Ascending aorta (tissue), 2 donors: ENCODE measurements at regions not wholly inside any gene's neighbourhood (a gene's known extent, or its start where the extent isn't known, plus 50 kb on each side); places are given as distances from the start of the nearest gene placed in this dataset.

Experiments
- DNase-seq, 2 donors: peaks; one replicate each; pipeline ENCODE4 v3.0.0-alpha.2; 2019; ENCODE audit warnings: low spot score in 2 of 2
- H3K27ac ChIP-seq, 2 donors: fragments of 200-600 bp; sonication (generic); one replicate each; pipeline ENCODE4 v1.5.1; 2016 to 2017; ENCODE audit warnings: mild to moderate bottlenecking in 1 of 2
- H3K27me3 ChIP-seq: fragments of 200-600 bp; sonication (generic); one replicate; pipeline ENCODE4 v1.5.1; 2017
- H3K36me3 ChIP-seq, 2 donors: fragments of 200-600 bp; sonication (generic); one replicate each; pipeline ENCODE4 v1.5.1; 2016
- H3K4me1 ChIP-seq, 2 donors: fragments of 200-600 bp; sonication (generic); one replicate each; pipeline ENCODE4 v1.5.1; 2016 to 2017; ENCODE audit warnings: mild to moderate bottlenecking in 1 of 2
- H3K4me3 ChIP-seq, 2 donors: fragments of 200-600 bp; sonication (generic); one replicate each; pipeline ENCODE4 v1.5.1; 2016 to 2017; ENCODE audit warnings: mild to moderate bottlenecking in 1 of 2
- H3K9me3 ChIP-seq, 2 donors: fragments of 200-600 bp; sonication (generic); one replicate each; pipeline ENCODE4 v1.5.1; 2016
- CTCF ChIP-seq, 3 experiments: fragments of 200-600 bp in 2 of 3; fragments of 450-650 bp in 1 of 3; sonication (generic) in 2 of 3; IDR thresholded peaks; one replicate each; pipeline ENCODE4 v1.5.1; 2016 to 2019; ENCODE audit warnings: antibody characterized with exemption in 3 of 3, mild to moderate bottlenecking in 1 of 3, moderate library complexity in 1 of 3
- intact Hi-C: fragments of 100-400 bp; cut with DNase I; formaldehyde crosslinking; loops from one replicate; pipeline ENCODE4 v1.15.1; 2023

DNA sequence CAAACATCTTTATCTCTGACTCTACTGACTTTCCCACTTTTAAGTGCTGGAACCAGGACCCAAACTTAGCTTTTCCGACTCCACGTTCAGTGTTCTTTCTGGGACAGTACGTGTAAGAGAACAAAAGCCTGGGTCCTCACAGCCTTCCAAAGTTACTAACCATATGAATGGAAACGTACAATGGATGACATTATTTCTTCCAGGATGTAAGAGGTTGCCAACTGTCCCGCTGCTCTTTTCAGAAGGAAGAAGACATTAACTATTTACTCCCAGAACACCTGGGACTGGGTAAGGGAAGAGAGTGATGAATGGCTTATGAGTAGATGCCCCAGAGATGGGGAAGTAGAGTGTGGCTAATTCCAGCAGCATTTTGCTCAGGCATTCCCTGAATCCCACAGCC, 114.7 kb downstream of the TRAPPC11 start:
- Histone ChIP-seq H3K27me3 (no peaks in the 10 kb centered on the region), H3K36me3 (no peaks in the 10 kb centered on the region), H3K4me3 (no peak overlapping the region), H3K4me1 (no peaks in the 10 kb centered on the region), H3K9me3 (no peaks in the 10 kb centered on the region), H3K27ac (no peak overlapping the region)
- intact Hi-C loops = no loop called here
- no peak for DNase-seq
- TF ChIP-seq CTCF (IDR thresholded peaks at IDR 0.05) = no peak

DNA sequence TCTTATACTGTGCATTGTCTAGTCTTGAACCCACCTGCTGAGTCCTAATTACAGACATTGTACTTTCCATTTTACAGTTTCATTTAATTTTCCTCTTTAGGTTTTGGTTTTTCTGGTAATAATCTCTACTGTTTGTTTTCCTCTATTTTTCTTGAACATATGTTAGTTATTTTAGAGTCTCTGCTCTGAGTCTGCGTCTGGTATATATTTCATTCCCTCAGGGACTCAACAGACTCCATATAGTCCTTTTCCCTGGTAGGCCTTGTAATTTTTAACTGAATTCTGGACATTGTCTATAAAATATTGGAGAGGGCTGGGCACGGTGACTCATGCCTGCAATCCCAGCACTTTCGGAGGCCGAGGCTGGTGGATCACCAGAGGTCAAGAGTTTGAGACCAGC, 121.8 kb upstream of the STOX2 start:
- H3K27me3 ChIP-seq = no peaks in the 10 kb centered on the region
- TF ChIP-seq CTCF (IDR thresholded peaks at IDR 0.05) = no peak
- intact Hi-C loops = no loop called here

DNA sequence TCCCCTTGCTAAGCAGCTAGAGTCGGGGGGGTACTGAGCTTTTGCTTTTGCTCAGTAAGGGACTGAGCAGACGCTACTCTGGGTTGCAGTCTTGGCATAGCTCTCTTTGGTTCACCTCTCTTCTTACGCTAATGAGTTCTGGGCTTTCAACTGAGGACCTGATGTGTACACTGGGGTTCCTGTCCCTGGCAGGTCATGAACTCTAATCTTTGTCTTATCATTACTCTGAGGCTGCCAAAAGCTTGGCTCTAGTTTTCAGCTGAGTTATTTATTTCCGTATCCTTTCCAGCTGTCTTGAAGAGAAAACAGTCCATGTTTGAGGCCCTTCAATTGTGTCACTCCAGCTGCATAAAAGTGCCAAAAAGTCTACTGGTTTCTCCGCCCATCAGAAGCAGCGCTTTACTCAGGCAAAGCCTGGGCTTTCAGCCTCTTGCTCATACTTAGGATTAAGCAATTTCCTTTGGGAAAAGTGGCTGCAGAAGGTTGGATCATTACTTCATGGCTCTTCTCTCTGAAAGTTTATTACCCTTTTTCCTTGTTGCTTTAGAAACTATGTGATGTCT, 121.0 kb upstream of the STOX2 start:
- Histone ChIP-seq H3K27me3 (no peaks in the 10 kb centered on the region), H3K27ac (no peak overlapping the region), H3K36me3 (no peaks in the 10 kb centered on the region), H3K4me3 (no peak overlapping the region), H3K9me3 (no peaks in the 10 kb centered on the region), H3K4me1 (no peaks in the 10 kb centered on the region)
- no peak for DNase-seq
- intact Hi-C loops = no loop called here
- no peak for TF ChIP-seq CTCF (IDR thresholded peaks at IDR 0.05)

More for the DNA sequence above, 121.8 kb upstream of the STOX2 start:
- Histone ChIP-seq H3K36me3 (no peaks in the 10 kb centered on the region), H3K27ac (no peak overlapping the region), H3K9me3 (no peaks in the 10 kb centered on the region), H3K4me1 (no peaks in the 10 kb centered on the region), H3K4me3 (no peak overlapping the region)
- DNase-seq = no peak

GRCh38 chr4:183788308-183788905, 116.7 kb upstream of the STOX2 start:
- DNase-seq = no peak
- Histone ChIP-seq H3K4me1 (no peaks in the 10 kb centered on the region), H3K4me3 (no peak overlapping the region), H3K9me3 (peaks cover 0 to 8% of the 10 kb centered on the region in 2 donors), H3K27me3 (no peaks in the 10 kb centered on the region), H3K36me3 (no peaks in the 10 kb centered on the region), H3K27ac (no peak overlapping the region)
- TF ChIP-seq CTCF (IDR thresholded peaks at IDR 0.05) = no peak
- intact Hi-C loops = no loop called here

- H3K27ac ChIP-seq = no peak overlapping the region
- no peaks in the 10 kb centered on the region for H3K36me3 ChIP-seq
- H3K4me3 ChIP-seq = no peak overlapping the region
- intact Hi-C loops = no loop called here
- no peak for DNase-seq
- no peaks in the 10 kb centered on the region for H3K27me3 ChIP-seq
- TF ChIP-seq CTCF (IDR thresholded peaks at IDR 0.05) = no peak
- H3K9me3 ChIP-seq = peaks cover 0 to 9% of the 10 kb centered on the region in 2 donors
- H3K4me1 ChIP-seq = no peaks in the 10 kb centered on the region
These were observed 115.5 kb upstream of the STOX2 start for GRCh38 chr4:183789657-183790056.
